Muscle of leg (tissue), 3 donors: ENCODE measurements at regions not wholly inside any gene's neighbourhood (a gene's known extent, or its start where the extent isn't known, plus 50 kb on each side); places are given as distances from the start of the nearest gene placed in this dataset.
A peak's percentile ranks its signal among the peaks of the same experiment; 100 is the strongest.
"Not testable (repeated sequence)": the region's sequence is repeated elsewhere in the genome, so short reads cannot be mapped to it uniquely, and the experiment has no call there.

Experiments used
- DNase-seq: peaks from one replicate; pipeline ENCODE4 v3.0.0; 2013
- H3K27ac ChIP-seq: one replicate; pipeline ENCODE4 v1.5.1; 2013; ENCODE audit warnings: mild to moderate bottlenecking, low read length, control low read depth
- H3K27me3 ChIP-seq: one replicate; pipeline ENCODE4 v1.6.1; 2013; ENCODE audit warnings: low read length; ENCODE audit not compliant: control insufficient read depth, insufficient read depth
- H3K36me3 ChIP-seq: one replicate; pipeline ENCODE4 v1.6.1; 2013; ENCODE audit warnings: low read length; ENCODE audit not compliant: control insufficient read depth, insufficient read depth
- H3K4me1 ChIP-seq: one replicate; pipeline ENCODE4 v1.6.1; 2013; ENCODE audit warnings: low read length; ENCODE audit not compliant: control insufficient read depth, insufficient read depth
- H3K4me3 ChIP-seq: one replicate; pipeline ENCODE4 v1.5.1; 2013; ENCODE audit warnings: low read length, control low read depth
- H3K9me3 ChIP-seq: replicated peaks from 2 replicates; pipeline ENCODE4 v1.6.1; 2013; ENCODE audit warnings: low read depth, low read length; ENCODE audit not compliant: control insufficient read depth
- WGBS: methylation state at CpG from one replicate; pipeline ENCODE4 v1.1.5; 2013; ENCODE audit warnings: missing lambda C conversion rate; ENCODE audit not compliant: insufficient coverage; 5-methylcytosine and 5-hydroxymethylcytosine counted together

GRCh38 chr5:121478636-121479035 lies 373.0 kb upstream of the FTMT start:
- Histone ChIP-seq H3K4me3 (no peak overlapping the region), H3K27me3 (no peaks in the 10 kb centered on the region), H3K27ac (no peak overlapping the region), H3K9me3 (no peaks in the 10 kb centered on the region), H3K4me1 (no peaks in the 10 kb centered on the region), H3K36me3 (no peaks in the 10 kb centered on the region)
- no peak for DNase-seq
- no CpG with 5 or more reads among the region's 3 CpGs for WGBS

DNA sequence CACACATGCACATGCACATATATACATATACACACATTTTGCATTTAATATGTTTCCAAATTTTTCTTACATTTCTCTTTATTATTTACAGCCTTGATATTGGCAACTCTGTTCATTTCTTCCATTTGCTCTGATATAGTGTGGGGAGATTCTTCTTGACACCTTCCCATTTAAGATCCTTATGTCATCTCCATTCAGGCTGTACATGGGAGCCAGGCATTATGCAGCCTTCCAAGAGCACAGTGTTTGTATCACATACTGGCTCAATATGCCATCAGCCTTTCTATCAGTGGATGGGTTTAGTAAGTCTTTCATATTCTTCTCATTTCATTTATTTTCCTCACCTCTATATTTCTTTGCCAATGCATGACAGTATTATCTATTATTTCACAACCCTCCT lies 372.3 kb upstream of the FTMT start:
- Histone ChIP-seq H3K27ac (no peak overlapping the region), H3K27me3 (no peaks in the 10 kb centered on the region), H3K4me1 (no peaks in the 10 kb centered on the region), H3K4me3 (no peak overlapping the region), H3K9me3 (no peaks in the 10 kb centered on the region), H3K36me3 (no peaks in the 10 kb centered on the region)
- no peak for DNase-seq

DNA sequence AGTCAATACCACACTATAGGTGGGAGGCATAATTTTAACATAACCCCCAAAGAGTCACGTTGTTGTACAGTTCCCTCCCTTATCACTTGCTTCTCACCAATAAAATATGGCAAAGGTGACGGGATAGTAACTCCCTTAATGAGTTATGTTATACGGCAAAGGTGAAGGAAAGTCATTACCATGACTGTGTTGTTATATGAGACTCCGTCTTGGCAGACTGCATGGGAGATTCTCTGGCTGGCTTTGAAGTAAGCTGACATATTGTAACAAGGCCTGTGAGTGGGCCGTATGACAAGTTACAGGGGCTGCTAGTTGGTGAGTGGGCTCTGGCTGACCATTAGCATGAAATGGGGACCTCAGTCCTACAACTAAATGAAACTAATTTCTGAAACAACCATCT lies 366.4 kb upstream of the FTMT start:
- 64% methylated on average over 2 of the region's 5 CpGs for WGBS
- no peak overlapping the region for H3K27ac ChIP-seq
- no peak for DNase-seq
- no peaks in the 10 kb centered on the region for H3K4me1 ChIP-seq
- no peaks in the 10 kb centered on the region for H3K9me3 ChIP-seq
- H3K27me3 ChIP-seq = no peaks in the 10 kb centered on the region
- H3K4me3 ChIP-seq = no peak overlapping the region
- no peaks in the 10 kb centered on the region for H3K36me3 ChIP-seq

DNA sequence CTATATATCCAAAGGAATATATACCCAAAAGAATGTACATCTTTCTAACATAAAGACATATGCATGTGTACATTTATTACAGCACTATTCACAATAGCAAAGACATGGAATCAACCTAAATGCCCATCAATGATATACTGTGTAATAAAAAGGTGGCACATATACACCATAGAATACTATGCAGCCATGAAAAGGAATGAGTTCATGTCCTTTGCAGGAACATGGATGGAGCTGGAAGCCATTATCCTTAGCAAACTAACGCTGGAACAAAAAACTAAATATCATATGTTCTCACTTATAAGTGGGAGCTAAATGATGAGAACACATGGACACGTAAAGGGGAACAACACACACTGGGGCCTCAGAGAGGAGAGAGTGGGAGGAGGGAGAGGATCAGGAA lies 365.7 kb upstream of the FTMT start:
- not testable (repeated sequence) for H3K36me3 ChIP-seq, H3K9me3 ChIP-seq, H3K27ac ChIP-seq, H3K4me3 ChIP-seq, H3K4me1 ChIP-seq, DNase-seq, H3K27me3 ChIP-seq
- no CpG with 5 or more reads among the region's 2 CpGs for WGBS

GRCh38 chr5:121489972-121490371 lies 361.7 kb upstream of the FTMT start:
- DNase-seq = no peak
- Histone ChIP-seq H3K27me3 (no peaks in the 10 kb centered on the region), H3K27ac (no peak overlapping the region), H3K4me1 (no peaks in the 10 kb centered on the region), H3K9me3 (no peaks in the 10 kb centered on the region), H3K4me3 (no peak overlapping the region), H3K36me3 (no peaks in the 10 kb centered on the region)

DNA sequence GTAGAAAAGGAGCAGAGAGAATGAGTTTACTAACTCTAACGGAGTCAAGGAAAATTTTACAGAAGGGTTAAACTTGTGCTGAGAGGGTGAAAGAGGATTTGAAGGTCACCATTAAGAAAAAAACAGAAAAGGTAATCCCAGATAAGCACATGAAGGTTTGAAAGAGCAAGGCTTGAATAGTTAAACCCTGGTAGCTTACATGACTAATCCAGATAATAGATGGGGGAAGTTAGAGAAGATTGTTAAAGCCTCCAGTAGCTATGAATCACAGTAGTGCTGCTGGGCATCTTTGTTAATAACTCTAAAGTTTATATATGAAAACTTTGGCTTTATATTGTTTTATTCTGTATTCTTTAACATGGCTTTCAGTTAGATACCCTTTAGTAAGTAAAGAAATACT lies 354.5 kb upstream of the FTMT start:
- no CpG with 5 or more reads among the region's 1 CpG for WGBS
- no peak for DNase-seq
- no peak overlapping the region for H3K4me3 ChIP-seq

GRCh38 chr5:121500310-121500709 lies 351.4 kb upstream of the FTMT start:
- no peaks in the 10 kb centered on the region for H3K4me1 ChIP-seq
- no CpG with 5 or more reads among the region's 2 CpGs for WGBS
- H3K4me3 ChIP-seq = no peak overlapping the region
- H3K9me3 ChIP-seq = no peaks in the 10 kb centered on the region
- no peaks in the 10 kb centered on the region for H3K27me3 ChIP-seq
- DNase-seq = peak; percentile 22
- no peaks in the 10 kb centered on the region for H3K36me3 ChIP-seq
- no peak overlapping the region for H3K27ac ChIP-seq

More for the DNA sequence above, 354.5 kb upstream of the FTMT start:
- Histone ChIP-seq H3K4me1 (no peaks in the 10 kb centered on the region), H3K36me3 (no peaks in the 10 kb centered on the region), H3K9me3 (no peaks in the 10 kb centered on the region), H3K27ac (no peak overlapping the region), H3K27me3 (no peaks in the 10 kb centered on the region)

- H3K27me3 ChIP-seq = no peaks in the 10 kb centered on the region
- no peak overlapping the region for H3K27ac ChIP-seq
- peak; percentile 42 for DNase-seq
- H3K36me3 ChIP-seq = no peaks in the 10 kb centered on the region
- H3K4me3 ChIP-seq = no peak overlapping the region
- 22% methylated on average over 1 of the region's 2 CpGs for WGBS
- H3K4me1 ChIP-seq = no peaks in the 10 kb centered on the region
- H3K9me3 ChIP-seq = no peaks in the 10 kb centered on the region
These were observed 348.4 kb upstream of the FTMT start for GRCh38 chr5:121503111-121503840.

DNA sequence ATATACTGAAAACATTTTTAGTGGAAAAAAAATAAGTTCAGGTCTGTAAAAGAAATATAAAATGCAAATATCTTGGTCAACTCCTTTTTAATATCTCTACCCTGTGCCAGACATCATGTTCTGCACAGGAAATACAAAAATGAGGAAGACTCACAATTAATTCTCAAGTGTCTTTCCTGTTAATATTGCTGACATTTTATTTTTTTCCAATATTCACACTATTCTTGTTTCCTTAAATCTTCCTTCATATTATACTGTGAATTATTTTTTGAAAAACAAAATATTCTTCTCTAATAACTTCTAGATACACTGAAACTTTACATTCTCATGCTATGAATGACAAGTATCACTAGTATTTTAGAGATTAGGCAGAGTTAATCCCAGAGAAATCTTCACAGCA lies 334.7 kb upstream of the FTMT start:
- DNase-seq = no peak
- H3K4me3 ChIP-seq = no peak overlapping the region
- no peaks in the 10 kb centered on the region for H3K9me3 ChIP-seq
- H3K27ac ChIP-seq = no peak overlapping the region
- H3K27me3 ChIP-seq = no peaks in the 10 kb centered on the region
- H3K36me3 ChIP-seq = no peaks in the 10 kb centered on the region
- no peaks in the 10 kb centered on the region for H3K4me1 ChIP-seq

- Histone ChIP-seq H3K36me3 (no peaks in the 10 kb centered on the region), H3K27me3 (no peaks in the 10 kb centered on the region), H3K4me1 (no peaks in the 10 kb centered on the region), H3K9me3 (no peaks in the 10 kb centered on the region), H3K4me3 (no peak overlapping the region), H3K27ac (no peak overlapping the region)
- no CpG with 5 or more reads among the region's 3 CpGs for WGBS
- no peak for DNase-seq
These were observed 326.0 kb upstream of the FTMT start for GRCh38 chr5:121525706-121526105.

DNA sequence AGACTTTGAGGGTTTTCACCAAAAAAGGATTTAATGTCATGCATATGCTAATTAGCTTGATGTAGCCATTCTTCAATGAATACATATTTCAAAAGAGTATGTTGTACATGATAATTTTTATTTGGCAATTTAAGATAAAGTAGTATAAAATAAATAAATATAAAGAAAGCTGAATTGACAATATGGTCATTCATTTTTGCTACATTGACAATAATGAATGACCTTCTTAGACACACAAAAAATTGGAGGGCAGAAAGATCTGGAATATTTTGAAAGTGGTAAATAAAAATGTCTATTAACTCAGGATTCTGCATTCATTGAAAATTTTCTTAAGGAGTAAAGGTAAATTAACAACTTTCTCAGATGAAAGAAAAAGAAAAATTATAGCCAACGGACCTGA lies 324.8 kb upstream of the FTMT start:
- DNase-seq = no peak
- Histone ChIP-seq H3K27me3 (no peaks in the 10 kb centered on the region), H3K27ac (no peak overlapping the region), H3K9me3 (no peaks in the 10 kb centered on the region), H3K4me1 (no peaks in the 10 kb centered on the region), H3K36me3 (no peaks in the 10 kb centered on the region), H3K4me3 (no peak overlapping the region)
- no CpG with 5 or more reads among the region's 1 CpG for WGBS
